Fibroblast of pulmonary artery (primary cell): ENCODE measurements at regions not wholly inside any gene's neighbourhood (a gene's known extent, or its start where the extent isn't known, plus 50 kb on each side); places are given as distances from the start of the nearest gene placed in this dataset.

Source experiments
- DNase-seq: peaks from one replicate; pipeline ENCODE4 v3.0.0-alpha.2; 2010; ENCODE audit warnings: low read depth
- H3K4me3 ChIP-seq: replicated peaks from 2 replicates; pipeline ENCODE4 v1.5.1; 2011; ENCODE audit warnings: low read depth, mild to moderate bottlenecking, control low read depth, low read length, moderate library complexity
- CTCF ChIP-seq: IDR thresholded peaks from 2 replicates; pipeline ENCODE4 v1.5.1; 2011; ENCODE audit warnings: mild to moderate bottlenecking, control low read depth, low read length, inconsistent platforms; ENCODE audit errors: missing control alignments

GRCh38 chrX:2596555-2597255 lies 94.4 kb upstream of the CD99 start:
- DNase-seq = no peak
- no peak overlapping the region for H3K4me3 ChIP-seq
- no peak for TF ChIP-seq CTCF

GRCh38 chrX:2596045-2596444 lies 95.0 kb upstream of the CD99 start:
- DNase-seq = no peak
- no peak for TF ChIP-seq CTCF
- H3K4me3 ChIP-seq = no peak overlapping the region

- peak; percentile 28 for DNase-seq
- no peak overlapping the region for H3K4me3 ChIP-seq
- TF ChIP-seq CTCF = no peak
These were observed 94.5 kb upstream of the DHRSX start for GRCh38 chrX:2595258-2595657.

- H3K4me3 ChIP-seq = no peak overlapping the region
- DNase-seq = no peak
- TF ChIP-seq CTCF = no peak
These were observed 93.7 kb upstream of the DHRSX start for GRCh38 chrX:2594491-2594890.

GRCh38 chrX:2592279-2592678 lies 91.5 kb upstream of the DHRSX start:
- H3K4me3 ChIP-seq = no peak overlapping the region
- TF ChIP-seq CTCF = no peak
- no peak for DNase-seq

GRCh38 chrX:2589186-2590020 lies 88.6 kb upstream of the DHRSX start:
- no peak for TF ChIP-seq CTCF
- no peak for DNase-seq
- no peak overlapping the region for H3K4me3 ChIP-seq
